Neural cell (in vitro differentiated cells): ENCODE measurements at regions not wholly inside any gene's neighbourhood (a gene's known extent, or its start where the extent isn't known, plus 50 kb on each side); places are given as distances from the start of the nearest gene placed in this dataset.

ENCODE experiments used
- H2AFZ ChIP-seq: fragments of 200-600, 300-800 bp; sonication (generic), shearing (Covaris generic); 2 replicates; pipeline ENCODE4 v1.6.0; 2014; ENCODE audit warnings: low read depth, mild to moderate bottlenecking, antibody characterized with exemption, low read length, moderate library complexity
- H3F3A ChIP-seq: fragments of 200-600 bp; shearing (Covaris generic); 2 replicates; pipeline ENCODE4 v1.6.1; 2016; ENCODE audit warnings: mild to moderate bottlenecking, moderate library complexity, mixed read lengths, antibody characterized with exemption, low read length; ENCODE audit not compliant: insufficient read depth, poor library complexity, severe bottlenecking
- H3K27ac ChIP-seq: fragments of 200-600, 300-800 bp; sonication (generic), shearing (Covaris generic); 2 replicates; pipeline ENCODE4 v1.5.1; 2014; ENCODE audit warnings: mild to moderate bottlenecking, low read length, moderate library complexity
- H3K27me3 ChIP-seq: fragments of 300-800, 200-600 bp; sonication (generic), shearing (Covaris generic); 2 replicates; pipeline ENCODE4 v1.6.0; 2014; ENCODE audit warnings: mild to moderate bottlenecking, low read depth, low read length, moderate library complexity; ENCODE audit not compliant: insufficient read depth
- H3K36me3 ChIP-seq: fragments of 300-800, 200-600 bp; sonication (generic), shearing (Covaris generic); 2 replicates; pipeline ENCODE4 v1.5.1; 2014; ENCODE audit warnings: mild to moderate bottlenecking, antibody characterized with exemption, low read length, moderate library complexity; ENCODE audit not compliant: insufficient read depth
- H3K4me2 ChIP-seq: fragments of 300-800, 200-600 bp; sonication (generic), shearing (Covaris generic); 2 replicates; pipeline ENCODE4 v1.6.0; 2014; ENCODE audit warnings: mild to moderate bottlenecking, low read length
- H3K4me3 ChIP-seq: fragments of 300-800, 200-600 bp; sonication (generic), shearing (Covaris generic); 2 replicates; pipeline ENCODE4 v1.5.1; 2014; ENCODE audit warnings: mild to moderate bottlenecking, low read length, moderate library complexity
- H3K79me2 ChIP-seq: fragments of 200-600 bp; shearing (Covaris generic); replicated peaks from 2 replicates; pipeline ENCODE4 v1.6.0; 2014; ENCODE audit warnings: mild to moderate bottlenecking, low read length, moderate library complexity; ENCODE audit not compliant: insufficient read depth
- H3K9ac ChIP-seq: fragments of 300-800, 200-600 bp; sonication (generic), shearing (Covaris generic); 2 replicates; pipeline ENCODE4 v1.6.1; 2016; ENCODE audit warnings: mild to moderate bottlenecking, low read length, mixed read lengths
- H3K9me2 ChIP-seq: fragments of 200-600 bp; shearing (Covaris generic); 2 replicates; pipeline ENCODE4 v1.6.1; 2016; ENCODE audit warnings: mild to moderate bottlenecking, low read length, mixed read lengths; ENCODE audit not compliant: insufficient read depth
- H3K9me3 ChIP-seq: fragments of 200-600, 300-800 bp; sonication (generic), shearing (Covaris generic); 2 replicates; pipeline ENCODE4 v1.6.1; 2016; ENCODE audit warnings: mild to moderate bottlenecking, mixed run types, low read length, moderate library complexity, mixed read lengths
- H4K20me1 ChIP-seq: fragments of 200-600 bp; shearing (Covaris generic); 2 replicates; pipeline ENCODE4 v1.6.1; 2016; ENCODE audit warnings: mild to moderate bottlenecking, mixed run types; ENCODE audit not compliant: insufficient read depth
- CTCF ChIP-seq: fragments of 450-650 bp; IDR thresholded peaks from 2 replicates; pipeline ENCODE4 v1.5.1; 2014; ENCODE audit warnings: antibody characterized with exemption, mild to moderate bottlenecking, moderate library complexity; ENCODE audit not compliant: poor library complexity, severe bottlenecking
- EP300 ChIP-seq: fragments of 450-650 bp; conservative IDR thresholded peaks from 2 replicates; pipeline ENCODE4 v1.6.1; 2014; ENCODE audit warnings: antibody characterized with exemption, mild to moderate bottlenecking, moderate library complexity; ENCODE audit not compliant: poor library complexity, severe bottlenecking
- EZH2 ChIP-seq: fragments of 200-600, 300-800 bp; shearing (Covaris generic), sonication (generic); IDR thresholded peaks from 2 replicates; pipeline ENCODE4 v1.6.1; 2014; ENCODE audit warnings: antibody characterized with exemption, low read length, borderline replicate concordance, mild to moderate bottlenecking; ENCODE audit not compliant: insufficient read depth, poor library complexity, severe bottlenecking
- MXI1 ChIP-seq: fragments of 450-650 bp; conservative IDR thresholded peaks from 2 replicates; pipeline ENCODE4 v1.6.1; 2014; ENCODE audit warnings: antibody characterized with exemption, mild to moderate bottlenecking; ENCODE audit not compliant: poor library complexity, severe bottlenecking
- POLR2AphosphoS5 ChIP-seq: IDR thresholded peaks from 2 replicates; pipeline ENCODE4 v1.6.1; 2012
- RAD21 ChIP-seq: fragments of 450-650 bp; conservative IDR thresholded peaks from 2 replicates; pipeline ENCODE4 v1.6.1; 2014; ENCODE audit warnings: antibody characterized with exemption, mild to moderate bottlenecking, moderate library complexity
- REST ChIP-seq: IDR thresholded peaks from 2 replicates; pipeline ENCODE4 v1.6.1; 2012; ENCODE audit warnings: borderline replicate concordance

GRCh38 chr4:59223292-59223941 lies 1976.7 kb upstream of the ADGRL3 start:
- no peaks in the 10 kb centered on the region for H3K9me3 ChIP-seq
- no peak for TF ChIP-seq RAD21
- TF ChIP-seq REST, result no peak
- TF ChIP-seq MXI1, result no peak
- TF ChIP-seq POLR2AphosphoS5, result no peak
- no peak for TF ChIP-seq CTCF
- TF ChIP-seq EZH2, result no peak

GRCh38 chr4:59238212-59238611 lies 1961.9 kb upstream of the ADGRL3 start:
- H3K27ac ChIP-seq, result no peak overlapping the region
- H3K4me2 ChIP-seq, result no peak overlapping the region
- no peaks in the 10 kb centered on the region for H3K36me3 ChIP-seq
- H3K79me2 ChIP-seq, result no peaks in the 10 kb centered on the region
- no peak overlapping the region for H2AFZ ChIP-seq
- no peaks in the 10 kb centered on the region for H3K27me3 ChIP-seq
- no peak overlapping the region for H3K4me3 ChIP-seq
- H3K9me3 ChIP-seq, result no peaks in the 10 kb centered on the region
- H3K9me2 ChIP-seq, result no peaks in the 10 kb centered on the region
- peaks cover 9% of the 10 kb centered on the region for H3F3A ChIP-seq
- TF ChIP-seq EP300 (no peak), REST (no peak), RAD21 (no peak), MXI1 (no peak), EZH2 (no peak)
- H4K20me1 ChIP-seq, result no peaks in the 10 kb centered on the region
- no peak overlapping the region for H3K9ac ChIP-seq

More at GRCh38 chr4:59223292-59223941, 1976.7 kb upstream of the ADGRL3 start:
- Histone ChIP-seq H3K9me2 (no peaks in the 10 kb centered on the region), H3K79me2 (no peaks in the 10 kb centered on the region), H3K9ac (no peak overlapping the region), H3K27me3 (no peaks in the 10 kb centered on the region), H3K4me2 (no peak overlapping the region), H4K20me1 (no peaks in the 10 kb centered on the region), H3K4me3 (no peak overlapping the region), H3F3A (no peaks in the 10 kb centered on the region), H3K27ac (no peak overlapping the region), H3K36me3 (no peaks in the 10 kb centered on the region), H2AFZ (no peak overlapping the region)
